HepG2 (cell line): ENCODE measurements at regions not wholly inside any gene's neighbourhood (a gene's known extent, or its start where the extent isn't known, plus 50 kb on each side); places are given as distances from the start of the nearest gene placed in this dataset.

Source experiments
- ATAC-seq: fragments of 200-7000 bp; cut with Tn5 transposase; 3 replicates; pipeline ENCODE4 v1.9.1; 2020; ENCODE audit warnings: mild to moderate bottlenecking, moderate library complexity
- BruUV-seq: library from RNA; stranded (reverse); fragments of 400-500 nt; replicated peaks from 2 replicates; lab custom pipeline; 2021; lab: Mats Ljungman, UMichigan
- CTCF ChIA-PET: fragments of 300-600 bp; formaldehyde crosslinking; extraction: SDS; loops from one replicate; lab custom pipeline; 2021; ENCODE audit warnings: low total read pairs, inconsistent platforms, low intra/inter-chr PET ratio; lab: Yijun Ruan, JAX
- POLR2A ChIA-PET: fragments of 350-600 bp; sonication (Branson Sonifier 250); formaldehyde crosslinking; loops from one replicate; lab custom pipeline; 2020; ENCODE audit warnings: antibody characterized with exemption, inconsistent platforms; lab: Yijun Ruan, JAX
- DNase-seq: peaks from one replicate; pipeline ENCODE4 v3.0.0-alpha.2; 2015; ENCODE audit warnings: low spot score
- FAIRE-seq: peaks from 3 replicates; lab custom pipeline; 2011; peaks lifted over from hg19 to GRCh38; lab: Jason Lieb, UNC
- H2AFZ ChIP-seq: one replicate; pipeline ENCODE4 v1.6.1; 2011; ENCODE audit warnings: low read length, inconsistent platforms
- H3K27ac ChIP-seq: fragments of 300-600 bp; 3 replicates; pipeline ENCODE4 v1.8.0; 2011; ENCODE audit warnings: mixed run types, mild to moderate bottlenecking, mixed read lengths, low read length, inconsistent platforms; ENCODE audit not compliant: insufficient read depth; ENCODE audit errors: extremely low read length
- H3K27me3 ChIP-seq, 2 experiments: fragments of 200-600 bp in 1 of 2; 2 replicates in 1 of 2; 3 replicates in 1 of 2; pipeline versions ENCODE4 v1.6.0 to v1.8.0; 2011; ENCODE audit warnings: low read length in 2 of 2, mild to moderate bottlenecking in 2 of 2, moderate library complexity in 2 of 2, inconsistent platforms in 1 of 2; ENCODE audit not compliant: insufficient read depth in 2 of 2, control insufficient read depth in 1 of 2
- H3K36me3 ChIP-seq, 2 experiments: fragments of 200-600 bp in 1 of 2; replicated peaks in 1 of 2; 2 replicates in 1 of 2; 3 replicates in 1 of 2; pipeline versions ENCODE4 v1.5.1 to v1.8.0; 2011; ENCODE audit warnings: low read length in 2 of 2, inconsistent platforms in 1 of 2; ENCODE audit not compliant: insufficient read depth in 2 of 2, control insufficient read depth in 1 of 2
- H3K4me1 ChIP-seq: 2 replicates; pipeline ENCODE4 v1.5.1; 2012; ENCODE audit warnings: low read length, inconsistent platforms; ENCODE audit not compliant: insufficient read depth
- H3K4me2 ChIP-seq: 2 replicates; pipeline ENCODE4 v1.6.0; 2011; ENCODE audit warnings: low read depth, low read length, inconsistent platforms
- H3K4me3 ChIP-seq, 3 experiments: fragments of 200-600 bp in 1 of 3; sonication (generic), shearing (Covaris generic) in 1 of 3; replicated peaks in 1 of 3; 2 replicates each; pipeline ENCODE4 v1.5.1; 2011 to 2016; ENCODE audit warnings: low read length in 3 of 3, inconsistent platforms in 2 of 3, low read depth in 2 of 3, mild to moderate bottlenecking in 2 of 3, control low read depth in 1 of 3, mixed read lengths in 1 of 3; ENCODE audit not compliant: insufficient read depth in 1 of 3
- H3K79me2 ChIP-seq: one replicate; pipeline ENCODE4 v1.6.1; 2011; ENCODE audit warnings: low read length, inconsistent platforms; ENCODE audit not compliant: insufficient read depth
- H3K9ac ChIP-seq: 2 replicates; pipeline ENCODE4 v1.6.0; 2011; ENCODE audit warnings: mild to moderate bottlenecking, low read depth, low read length, inconsistent platforms; ENCODE audit not compliant: insufficient read depth
- H3K9me3 ChIP-seq: 2 replicates; pipeline ENCODE4 v1.5.1; 2012; ENCODE audit warnings: mild to moderate bottlenecking, low read length
- H4K20me1 ChIP-seq: 2 replicates; pipeline ENCODE4 v1.6.0; 2011; ENCODE audit warnings: inconsistent platforms, mild to moderate bottlenecking, low read length, moderate library complexity; ENCODE audit not compliant: insufficient read depth
- ELF1 ChIP-seq: sonication (generic); formaldehyde crosslinking; IDR thresholded peaks from 2 replicates; pipeline ENCODE4 v1.4.0; 2020; ENCODE audit warnings: missing genetic modification reagents
- GATAD2A ChIP-seq: IDR thresholded peaks from 2 replicates; pipeline ENCODE4 v1.6.1; 2016
- REL ChIP-seq: sonication (generic); formaldehyde crosslinking; conservative IDR thresholded peaks from 2 replicates; pipeline ENCODE4 v1.8.0; 2022; ENCODE audit warnings: mild to moderate bottlenecking, missing genetic modification reagents, moderate library complexity
- ZMYM4 ChIP-seq: sonication (generic); formaldehyde crosslinking; IDR thresholded peaks from 2 replicates; pipeline ENCODE4 v1.8.1; 2023; ENCODE audit warnings: mild to moderate bottlenecking, missing genetic modification reagents
- ZNF225 ChIP-seq: sonication (generic); formaldehyde crosslinking; IDR thresholded peaks from 2 replicates; pipeline ENCODE4 v1.4.0; 2020; ENCODE audit warnings: mild to moderate bottlenecking, missing genetic modification reagents
- ZNF557 ChIP-seq: sonication (generic); formaldehyde crosslinking; IDR thresholded peaks from 2 replicates; pipeline ENCODE4 v1.4.0; 2020; ENCODE audit warnings: missing genetic modification reagents
- WGBS: methylation state at CpG from one replicate; pipeline ENCODE4 v1.1.6; 2017; ENCODE audit warnings: low lambda C conversion rate; 5-methylcytosine and 5-hydroxymethylcytosine counted together
- in situ Hi-C: cut with HindIII; loops from 2 replicates; pipeline ENCODE4 v1.10.0; 2017; ENCODE audit warnings: low pct_unique_long_range_greater_than_20kb; ENCODE audit not compliant: extremely low pct_ligation_motif_present
- intact Hi-C: fragments of 100-400 bp; cut with micrococcal nuclease; formaldehyde crosslinking; loops from one replicate; pipeline ENCODE4 v1.10.0; 2022; ENCODE audit not compliant: unreplicated experiment
- TF ChIP-seq, protein P1 (sequence below): sonication (generic); formaldehyde crosslinking; IDR thresholded peaks from 2 replicates; pipeline ENCODE4 v1.4.0; 2020; ENCODE audit warnings: missing genetic modification reagents
- TF ChIP-seq, protein P2 (sequence below): sonication (generic); formaldehyde crosslinking; IDR thresholded peaks from 2 replicates; pipeline ENCODE4 v1.5.1; 2020; ENCODE audit warnings: missing genetic modification reagents, mild to moderate bottlenecking, borderline replicate concordance
- TF ChIP-seq, protein P3 (sequence below), 2 experiments: sonication (generic) in 1 of 2; formaldehyde crosslinking in 1 of 2; IDR thresholded peaks; 2 replicates each; pipeline versions ENCODE4 v1.6.1 to v1.9.0; 2014 to 2022; ENCODE audit warnings: antibody characterized with exemption in 1 of 2, borderline replicate concordance in 1 of 2, inconsistent platforms in 1 of 2, low read depth in 1 of 2, missing genetic modification reagents in 1 of 2

DNA sequence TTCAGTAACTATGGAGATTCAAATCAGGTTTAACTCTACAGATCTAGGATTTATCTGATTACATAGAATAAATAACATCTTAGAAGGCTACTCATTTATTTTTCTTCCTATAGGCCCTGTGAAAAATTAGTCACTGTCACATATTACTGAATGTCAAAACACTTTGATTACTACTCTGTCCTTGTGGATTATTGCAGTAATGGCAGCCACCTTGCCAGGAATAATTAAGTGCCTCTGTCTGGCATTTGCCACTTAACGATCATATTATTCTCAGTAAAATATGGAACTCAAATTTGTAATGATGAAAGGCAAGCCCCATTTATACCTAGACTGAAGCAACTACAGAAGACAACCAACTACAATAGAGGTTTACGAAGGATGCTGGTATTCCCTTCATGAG lies 596.3 kb upstream of the ARPP21 start (continued):
- TF ChIP-seq, protein P1, sequence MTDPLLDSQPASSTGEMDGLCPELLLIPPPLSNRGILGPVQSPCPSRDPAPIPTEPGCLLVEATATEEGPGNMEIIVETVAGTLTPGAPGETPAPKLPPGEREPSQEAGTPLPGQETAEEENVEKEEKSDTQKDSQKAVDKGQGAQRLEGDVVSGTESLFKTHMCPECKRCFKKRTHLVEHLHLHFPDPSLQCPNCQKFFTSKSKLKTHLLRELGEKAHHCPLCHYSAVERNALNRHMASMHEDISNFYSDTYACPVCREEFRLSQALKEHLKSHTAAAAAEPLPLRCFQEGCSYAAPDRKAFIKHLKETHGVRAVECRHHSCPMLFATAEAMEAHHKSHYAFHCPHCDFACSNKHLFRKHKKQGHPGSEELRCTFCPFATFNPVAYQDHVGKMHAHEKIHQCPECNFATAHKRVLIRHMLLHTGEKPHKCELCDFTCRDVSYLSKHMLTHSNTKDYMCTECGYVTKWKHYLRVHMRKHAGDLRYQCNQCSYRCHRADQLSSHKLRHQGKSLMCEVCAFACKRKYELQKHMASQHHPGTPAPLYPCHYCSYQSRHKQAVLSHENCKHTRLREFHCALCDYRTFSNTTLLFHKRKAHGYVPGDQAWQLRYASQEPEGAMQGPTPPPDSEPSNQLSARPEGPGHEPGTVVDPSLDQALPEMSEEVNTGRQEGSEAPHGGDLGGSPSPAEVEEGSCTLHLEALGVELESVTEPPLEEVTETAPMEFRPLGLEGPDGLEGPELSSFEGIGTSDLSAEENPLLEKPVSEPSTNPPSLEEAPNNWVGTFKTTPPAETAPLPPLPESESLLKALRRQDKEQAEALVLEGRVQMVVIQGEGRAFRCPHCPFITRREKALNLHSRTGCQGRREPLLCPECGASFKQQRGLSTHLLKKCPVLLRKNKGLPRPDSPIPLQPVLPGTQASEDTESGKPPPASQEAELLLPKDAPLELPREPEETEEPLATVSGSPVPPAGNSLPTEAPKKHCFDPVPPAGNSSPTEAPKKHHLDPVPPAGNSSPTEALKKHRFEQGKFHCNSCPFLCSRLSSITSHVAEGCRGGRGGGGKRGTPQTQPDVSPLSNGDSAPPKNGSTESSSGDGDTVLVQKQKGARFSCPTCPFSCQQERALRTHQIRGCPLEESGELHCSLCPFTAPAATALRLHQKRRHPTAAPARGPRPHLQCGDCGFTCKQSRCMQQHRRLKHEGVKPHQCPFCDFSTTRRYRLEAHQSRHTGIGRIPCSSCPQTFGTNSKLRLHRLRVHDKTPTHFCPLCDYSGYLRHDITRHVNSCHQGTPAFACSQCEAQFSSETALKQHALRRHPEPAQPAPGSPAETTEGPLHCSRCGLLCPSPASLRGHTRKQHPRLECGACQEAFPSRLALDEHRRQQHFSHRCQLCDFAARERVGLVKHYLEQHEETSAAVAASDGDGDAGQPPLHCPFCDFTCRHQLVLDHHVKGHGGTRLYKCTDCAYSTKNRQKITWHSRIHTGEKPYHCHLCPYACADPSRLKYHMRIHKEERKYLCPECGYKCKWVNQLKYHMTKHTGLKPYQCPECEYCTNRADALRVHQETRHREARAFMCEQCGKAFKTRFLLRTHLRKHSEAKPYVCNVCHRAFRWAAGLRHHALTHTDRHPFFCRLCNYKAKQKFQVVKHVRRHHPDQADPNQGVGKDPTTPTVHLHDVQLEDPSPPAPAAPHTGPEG: no peak

DNA sequence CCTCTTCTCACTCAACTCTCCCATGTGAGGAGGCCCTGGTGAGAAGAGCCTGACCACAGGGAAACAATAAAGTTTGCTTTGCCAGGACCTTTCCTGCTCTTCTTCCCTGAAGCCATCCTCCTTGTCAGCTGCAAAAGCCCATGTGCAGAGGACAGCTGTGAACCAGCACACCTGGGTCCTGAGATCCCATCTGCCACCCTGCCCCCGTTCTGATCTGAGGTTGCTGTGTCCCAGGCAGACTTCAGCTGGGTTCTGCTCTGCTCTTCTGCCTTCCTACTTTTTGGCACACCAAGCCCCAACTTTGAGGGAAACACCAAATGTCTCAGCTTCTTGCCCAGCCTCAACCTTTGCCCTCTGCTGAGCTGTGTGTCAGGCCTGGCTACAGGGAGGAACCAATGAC lies 595.1 kb upstream of the ARPP21 start:
- POLR2A ChIA-PET: no interaction called here
- peaks cover 51% of the 10 kb centered on the region for H3K9me3 ChIP-seq
- H3K4me2 ChIP-seq: no peak overlapping the region
- no peaks in the 10 kb centered on the region for H4K20me1 ChIP-seq
- FAIRE-seq (no peak), DNase-seq (no peak), ATAC-seq (no peak)
- no peak overlapping the region for H3K4me3 ChIP-seq
- H3K36me3 ChIP-seq: no peaks in the 10 kb centered on the region
- in situ Hi-C loops: no loop called here
- intact Hi-C loops: no loop called here
- H3K27ac ChIP-seq: no peak overlapping the region
- CTCF ChIA-PET: no interaction called here
- no peak overlapping the region for H2AFZ ChIP-seq
- no TSS peak for BruUV-seq
- H3K27me3 ChIP-seq: no peaks in the 10 kb centered on the region
- no peaks in the 10 kb centered on the region for H3K79me2 ChIP-seq
- H3K4me1 ChIP-seq: no peaks in the 10 kb centered on the region
- WGBS: 0% methylated on average over 1 of the region's 1 CpG
- no peak overlapping the region for H3K9ac ChIP-seq
- TF ChIP-seq ELF1 (CRISPR knock-in tag) (no peak), ZNF225 (CRISPR knock-in tag) (no peak), REL (CRISPR knock-in tag) (no peak), ZNF557 (CRISPR knock-in tag) (no peak), ZMYM4 (no peak), GATAD2A (CRISPR knock-in tag) (no peak)
- TF ChIP-seq, protein P2, sequence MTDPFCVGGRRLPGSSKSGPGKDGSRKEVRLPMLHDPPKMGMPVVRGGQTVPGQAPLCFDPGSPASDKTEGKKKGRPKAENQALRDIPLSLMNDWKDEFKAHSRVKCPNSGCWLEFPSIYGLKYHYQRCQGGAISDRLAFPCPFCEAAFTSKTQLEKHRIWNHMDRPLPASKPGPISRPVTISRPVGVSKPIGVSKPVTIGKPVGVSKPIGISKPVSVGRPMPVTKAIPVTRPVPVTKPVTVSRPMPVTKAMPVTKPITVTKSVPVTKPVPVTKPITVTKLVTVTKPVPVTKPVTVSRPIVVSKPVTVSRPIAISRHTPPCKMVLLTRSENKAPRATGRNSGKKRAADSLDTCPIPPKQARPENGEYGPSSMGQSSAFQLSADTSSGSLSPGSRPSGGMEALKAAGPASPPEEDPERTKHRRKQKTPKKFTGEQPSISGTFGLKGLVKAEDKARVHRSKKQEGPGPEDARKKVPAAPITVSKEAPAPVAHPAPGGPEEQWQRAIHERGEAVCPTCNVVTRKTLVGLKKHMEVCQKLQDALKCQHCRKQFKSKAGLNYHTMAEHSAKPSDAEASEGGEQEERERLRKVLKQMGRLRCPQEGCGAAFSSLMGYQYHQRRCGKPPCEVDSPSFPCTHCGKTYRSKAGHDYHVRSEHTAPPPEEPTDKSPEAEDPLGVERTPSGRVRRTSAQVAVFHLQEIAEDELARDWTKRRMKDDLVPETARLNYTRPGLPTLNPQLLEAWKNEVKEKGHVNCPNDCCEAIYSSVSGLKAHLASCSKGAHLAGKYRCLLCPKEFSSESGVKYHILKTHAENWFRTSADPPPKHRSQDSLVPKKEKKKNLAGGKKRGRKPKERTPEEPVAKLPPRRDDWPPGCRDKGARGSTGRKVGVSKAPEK: no peak
- TF ChIP-seq, protein P3, sequence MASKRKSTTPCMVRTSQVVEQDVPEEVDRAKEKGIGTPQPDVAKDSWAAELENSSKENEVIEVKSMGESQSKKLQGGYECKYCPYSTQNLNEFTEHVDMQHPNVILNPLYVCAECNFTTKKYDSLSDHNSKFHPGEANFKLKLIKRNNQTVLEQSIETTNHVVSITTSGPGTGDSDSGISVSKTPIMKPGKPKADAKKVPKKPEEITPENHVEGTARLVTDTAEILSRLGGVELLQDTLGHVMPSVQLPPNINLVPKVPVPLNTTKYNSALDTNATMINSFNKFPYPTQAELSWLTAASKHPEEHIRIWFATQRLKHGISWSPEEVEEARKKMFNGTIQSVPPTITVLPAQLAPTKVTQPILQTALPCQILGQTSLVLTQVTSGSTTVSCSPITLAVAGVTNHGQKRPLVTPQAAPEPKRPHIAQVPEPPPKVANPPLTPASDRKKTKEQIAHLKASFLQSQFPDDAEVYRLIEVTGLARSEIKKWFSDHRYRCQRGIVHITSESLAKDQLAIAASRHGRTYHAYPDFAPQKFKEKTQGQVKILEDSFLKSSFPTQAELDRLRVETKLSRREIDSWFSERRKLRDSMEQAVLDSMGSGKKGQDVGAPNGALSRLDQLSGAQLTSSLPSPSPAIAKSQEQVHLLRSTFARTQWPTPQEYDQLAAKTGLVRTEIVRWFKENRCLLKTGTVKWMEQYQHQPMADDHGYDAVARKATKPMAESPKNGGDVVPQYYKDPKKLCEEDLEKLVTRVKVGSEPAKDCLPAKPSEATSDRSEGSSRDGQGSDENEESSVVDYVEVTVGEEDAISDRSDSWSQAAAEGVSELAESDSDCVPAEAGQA (IDR thresholded peaks at IDR 0.05; ENCODE audit: low read depth): no peak
- TF ChIP-seq, protein P3 (CRISPR knock-in tag; IDR thresholded peaks at IDR 0.05; ENCODE audit: borderline replicate concordance): no peak
